Lung (tissue), 11 donors: ENCODE measurements at regions not wholly inside any gene's neighbourhood (a gene's known extent, or its start where the extent isn't known, plus 50 kb on each side); places are given as distances from the start of the nearest gene placed in this dataset.

Experiments used
- ATAC-seq: fragments of 200-7000 bp; cut with Tn5 transposase; one replicate; pipeline ENCODE4 v1.9.1; 2020; ENCODE audit warnings: moderate number of reproducible peaks; ENCODE audit not compliant: insufficient read depth, low FRiP score
- DNase-seq, 3 donors: peaks; one replicate each; pipeline ENCODE4 v3.0.0-alpha.2; 2013 to 2017
- H3K27ac ChIP-seq, 2 donors: one replicate each; pipeline ENCODE4 v1.5.1; 2013; ENCODE audit warnings: mild to moderate bottlenecking in 2 of 2, moderate library complexity in 2 of 2, control low read depth in 1 of 2, inconsistent platforms in 1 of 2, low read depth in 1 of 2, low read length in 1 of 2
- H3K27me3 ChIP-seq, 3 donors: one replicate each; pipeline ENCODE4 v1.5.1; 2013; ENCODE audit warnings: low read length in 2 of 3; ENCODE audit not compliant: control insufficient read depth in 3 of 3, insufficient read depth in 3 of 3
- H3K36me3 ChIP-seq, 4 donors: one replicate each; pipeline ENCODE4 v1.5.1; 2013; ENCODE audit warnings: low read length in 4 of 4, mild to moderate bottlenecking in 1 of 4, moderate library complexity in 1 of 4; ENCODE audit not compliant: control insufficient read depth in 4 of 4, insufficient read depth in 4 of 4
- H3K4me1 ChIP-seq, 5 donors: one replicate each; pipeline ENCODE4 v1.5.1; 2013; ENCODE audit warnings: low read length in 5 of 5, mild to moderate bottlenecking in 2 of 5, moderate library complexity in 1 of 5; ENCODE audit not compliant: control insufficient read depth in 5 of 5, insufficient read depth in 5 of 5
- H3K4me3 ChIP-seq: one replicate; pipeline ENCODE4 v1.5.1; 2013; ENCODE audit warnings: mild to moderate bottlenecking, control low read depth, moderate library complexity
- H3K9ac ChIP-seq, 2 donors: one replicate each; pipeline ENCODE4 v1.5.1; 2013; ENCODE audit warnings: low read length in 2 of 2, control low read depth in 1 of 2; ENCODE audit not compliant: insufficient read depth in 1 of 2
- H3K9me3 ChIP-seq, 4 donors: one replicate each; pipeline ENCODE4 v1.5.1; 2013; ENCODE audit warnings: low read length in 3 of 4, mild to moderate bottlenecking in 1 of 4, moderate library complexity in 1 of 4; ENCODE audit not compliant: control insufficient read depth in 4 of 4, insufficient read depth in 3 of 4
- WGBS, 2 donors: extraction: QIAGEN DNeasy Blood & Tissue Kit; methylation state at CpG; one replicate each; pipeline ENCODE4 v1.1.7; 2013; 5-methylcytosine and 5-hydroxymethylcytosine counted together
- TF ChIP-seq, protein P1 (sequence below): IDR thresholded peaks from 2 replicates; pipeline ENCODE4 v1.5.1; 2012; ENCODE audit warnings: mild to moderate bottlenecking; ENCODE audit errors: control extremely low read depth, extremely low read depth
- donor health status: control.
- donor health status: control.
- donor health status: Bipolar disorder and iron deficiency.
- donor health status: healthy.
- donor health status: DM: yes; HTN: yes; CAD: no.

DNA sequence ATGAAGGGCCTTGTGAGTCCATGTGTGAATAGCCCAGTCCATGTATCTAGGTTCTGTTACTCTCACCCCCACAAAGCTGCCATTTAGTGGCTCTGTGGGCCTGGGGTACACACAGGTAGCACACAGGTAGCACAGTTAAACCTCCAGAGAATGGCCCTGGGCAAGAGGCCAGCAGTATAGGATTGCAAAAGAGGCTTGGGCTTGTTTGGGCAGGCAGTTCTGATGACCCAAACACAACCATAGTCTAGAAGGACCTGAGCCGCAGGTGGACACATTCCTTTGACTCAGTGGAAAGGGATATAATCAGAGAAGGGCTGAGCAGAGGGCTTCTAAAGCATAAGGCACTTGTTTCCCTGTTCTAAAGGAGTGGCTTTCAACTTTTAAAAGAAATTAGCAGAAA, 326.8 kb upstream of the SGCD start:
- Histone ChIP-seq H3K9me3 (no peaks in the 10 kb centered on the region), H3K9ac (no peak overlapping the region), H3K4me3 (no peak overlapping the region), H3K27ac (no peak overlapping the region), H3K36me3 (no peaks in the 10 kb centered on the region), H3K27me3 (no peaks in the 10 kb centered on the region), H3K4me1 (no peaks in the 10 kb centered on the region)
- DNase-seq, result no peak
- 78 to 86% methylated on average over 1 of the region's 1 CpG for WGBS, 2 donors
- TF ChIP-seq, protein P1, sequence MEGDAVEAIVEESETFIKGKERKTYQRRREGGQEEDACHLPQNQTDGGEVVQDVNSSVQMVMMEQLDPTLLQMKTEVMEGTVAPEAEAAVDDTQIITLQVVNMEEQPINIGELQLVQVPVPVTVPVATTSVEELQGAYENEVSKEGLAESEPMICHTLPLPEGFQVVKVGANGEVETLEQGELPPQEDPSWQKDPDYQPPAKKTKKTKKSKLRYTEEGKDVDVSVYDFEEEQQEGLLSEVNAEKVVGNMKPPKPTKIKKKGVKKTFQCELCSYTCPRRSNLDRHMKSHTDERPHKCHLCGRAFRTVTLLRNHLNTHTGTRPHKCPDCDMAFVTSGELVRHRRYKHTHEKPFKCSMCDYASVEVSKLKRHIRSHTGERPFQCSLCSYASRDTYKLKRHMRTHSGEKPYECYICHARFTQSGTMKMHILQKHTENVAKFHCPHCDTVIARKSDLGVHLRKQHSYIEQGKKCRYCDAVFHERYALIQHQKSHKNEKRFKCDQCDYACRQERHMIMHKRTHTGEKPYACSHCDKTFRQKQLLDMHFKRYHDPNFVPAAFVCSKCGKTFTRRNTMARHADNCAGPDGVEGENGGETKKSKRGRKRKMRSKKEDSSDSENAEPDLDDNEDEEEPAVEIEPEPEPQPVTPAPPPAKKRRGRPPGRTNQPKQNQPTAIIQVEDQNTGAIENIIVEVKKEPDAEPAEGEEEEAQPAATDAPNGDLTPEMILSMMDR, result no peak
- no peak for ATAC-seq

DNA sequence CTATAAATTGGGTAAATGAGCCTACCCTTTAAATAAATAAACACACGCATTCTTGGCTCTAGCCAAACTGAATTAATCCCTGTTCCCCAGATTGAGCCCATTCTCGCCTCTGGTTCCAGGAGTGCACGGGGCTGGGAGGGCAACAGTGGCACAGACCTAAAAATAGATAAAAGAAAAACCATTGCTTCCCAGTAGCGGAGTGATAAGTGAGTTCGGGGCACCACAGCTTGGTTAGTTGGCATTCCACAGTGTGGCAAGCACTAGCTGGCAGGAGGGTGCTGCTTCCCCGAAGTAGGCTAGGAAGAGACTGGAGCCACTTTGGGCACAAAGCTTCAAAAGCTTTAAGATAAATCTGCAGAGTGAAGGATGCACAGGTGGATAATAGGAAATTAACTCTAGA, 322.2 kb upstream of the SGCD start:
- DNase-seq, result no peak
- Histone ChIP-seq H3K4me3 (no peak overlapping the region), H3K4me1 (peaks cover 0 to 4% (median 0%) of the 10 kb centered on the region in 5 donors), H3K27me3 (peaks cover 0 to 4% (median 0%) of the 10 kb centered on the region in 3 donors), H3K36me3 (no peaks in the 10 kb centered on the region), H3K9ac (no peak overlapping the region), H3K9me3 (no peaks in the 10 kb centered on the region), H3K27ac (no peak overlapping the region)
- TF ChIP-seq, protein P1, result no peak
- 75 to 77% methylated on average over 6 of the region's 6 CpGs for WGBS, 2 donors
- ATAC-seq, result no peak

DNA sequence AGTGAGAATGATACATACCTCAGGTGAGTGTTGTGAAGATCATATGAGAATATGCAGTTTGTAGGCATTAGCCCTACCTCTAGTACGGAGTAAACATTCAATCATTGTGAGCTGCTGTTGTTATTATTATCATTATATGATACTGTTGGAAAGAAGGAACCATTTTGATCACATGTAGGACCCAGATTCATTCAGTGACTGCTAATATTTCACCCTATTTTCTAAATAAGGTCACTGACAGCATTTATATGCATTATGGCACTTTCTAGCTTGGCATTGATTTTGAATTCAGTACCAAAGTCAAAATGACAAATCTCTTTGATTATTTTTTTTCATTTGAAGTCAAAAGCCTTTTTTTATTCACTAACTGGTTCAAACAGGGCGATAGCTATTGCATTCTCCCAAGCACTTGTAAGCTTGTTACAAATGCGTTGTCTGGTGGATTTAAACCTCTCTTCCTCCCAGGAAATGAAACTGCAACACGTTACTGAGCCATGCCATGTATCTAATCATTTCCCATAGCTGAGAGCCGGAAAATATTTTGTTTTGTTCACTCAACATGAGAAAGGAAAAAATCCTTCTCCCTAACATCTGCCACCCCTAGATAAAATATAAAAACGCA, 320.8 kb upstream of the SGCD start:
- Histone ChIP-seq H3K27me3 (peaks cover 0 to 4% (median 0%) of the 10 kb centered on the region in 3 donors), H3K9ac (no peak overlapping the region), H3K4me1 (peaks cover 0 to 4% (median 0%) of the 10 kb centered on the region in 5 donors), H3K36me3 (no peaks in the 10 kb centered on the region), H3K27ac (no peak overlapping the region), H3K9me3 (no peaks in the 10 kb centered on the region), H3K4me3 (no peak overlapping the region)
- no peak for ATAC-seq
- DNase-seq, result no peak
- TF ChIP-seq, protein P1, result no peak
- 76 to 80% methylated on average over 6 of the region's 6 CpGs for WGBS, 2 donors

DNA sequence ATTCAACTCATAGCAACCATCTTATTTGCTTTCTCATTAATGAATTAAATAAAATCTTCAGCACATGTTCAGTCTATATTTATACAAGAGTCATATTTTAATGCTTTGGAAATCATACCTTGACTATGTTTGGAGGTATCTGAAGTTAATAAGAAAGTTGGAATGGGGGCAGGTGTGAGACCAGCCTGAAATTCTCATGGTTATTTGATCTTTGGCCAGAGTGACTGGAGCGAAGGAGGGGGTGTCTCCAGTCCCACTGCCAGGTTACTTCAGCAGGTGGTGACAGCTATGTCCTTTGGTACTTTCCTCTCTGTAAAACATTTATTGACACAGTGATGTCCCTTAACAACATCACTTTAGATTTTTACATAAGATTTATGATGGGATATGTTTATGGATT, 318.1 kb upstream of the SGCD start:
- H3K36me3 ChIP-seq, result no peaks in the 10 kb centered on the region
- peaks cover 0 to 4% (median 0%) of the 10 kb centered on the region in 3 donors for H3K27me3 ChIP-seq
- 78 to 89% methylated on average over 1 of the region's 1 CpG for WGBS, 2 donors
- H3K27ac ChIP-seq, result no peak overlapping the region
- peaks cover 0 to 4% (median 0%) of the 10 kb centered on the region in 5 donors for H3K4me1 ChIP-seq
- no peak for DNase-seq
- TF ChIP-seq, protein P1, result no peak
- no peak for ATAC-seq
- H3K4me3 ChIP-seq, result no peak overlapping the region
- no peaks in the 10 kb centered on the region for H3K9me3 ChIP-seq
- no peak overlapping the region for H3K9ac ChIP-seq
